GM12873 (cell line): ENCODE measurements at regions not wholly inside any gene's neighbourhood (a gene's known extent, or its start where the extent isn't known, plus 50 kb on each side); places are given as distances from the start of the nearest gene placed in this dataset.

Experiments
- TF ChIP-seq, protein P1 (sequence below): IDR thresholded peaks from 2 replicates; pipeline ENCODE4 v1.5.1; 2012; ENCODE audit warnings: low read depth, mild to moderate bottlenecking, moderate library complexity, low read length, control low read depth; ENCODE audit not compliant: insufficient read depth; ENCODE audit errors: missing control alignments

DNA sequence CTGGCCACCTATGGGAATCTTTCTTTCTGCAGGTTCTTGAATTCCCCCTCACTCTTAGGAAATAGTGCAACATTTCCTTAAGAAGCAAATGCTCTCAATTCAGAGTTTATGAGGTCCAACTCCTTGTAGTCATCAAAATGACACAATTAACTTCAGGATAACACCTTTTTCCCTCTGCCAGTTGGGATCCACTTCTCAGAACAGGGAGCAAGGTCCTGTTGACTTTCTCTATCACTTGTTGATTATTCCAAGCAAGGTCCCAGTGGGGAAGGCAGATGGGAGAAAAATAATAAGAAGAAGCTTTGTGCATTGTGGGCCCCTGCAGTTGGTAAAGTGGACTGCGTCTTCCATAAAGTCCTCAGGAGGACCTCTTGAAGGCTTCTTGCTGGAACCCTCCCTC is 315.6 kb upstream of the NPSR1 start:
- TF ChIP-seq, protein P1, sequence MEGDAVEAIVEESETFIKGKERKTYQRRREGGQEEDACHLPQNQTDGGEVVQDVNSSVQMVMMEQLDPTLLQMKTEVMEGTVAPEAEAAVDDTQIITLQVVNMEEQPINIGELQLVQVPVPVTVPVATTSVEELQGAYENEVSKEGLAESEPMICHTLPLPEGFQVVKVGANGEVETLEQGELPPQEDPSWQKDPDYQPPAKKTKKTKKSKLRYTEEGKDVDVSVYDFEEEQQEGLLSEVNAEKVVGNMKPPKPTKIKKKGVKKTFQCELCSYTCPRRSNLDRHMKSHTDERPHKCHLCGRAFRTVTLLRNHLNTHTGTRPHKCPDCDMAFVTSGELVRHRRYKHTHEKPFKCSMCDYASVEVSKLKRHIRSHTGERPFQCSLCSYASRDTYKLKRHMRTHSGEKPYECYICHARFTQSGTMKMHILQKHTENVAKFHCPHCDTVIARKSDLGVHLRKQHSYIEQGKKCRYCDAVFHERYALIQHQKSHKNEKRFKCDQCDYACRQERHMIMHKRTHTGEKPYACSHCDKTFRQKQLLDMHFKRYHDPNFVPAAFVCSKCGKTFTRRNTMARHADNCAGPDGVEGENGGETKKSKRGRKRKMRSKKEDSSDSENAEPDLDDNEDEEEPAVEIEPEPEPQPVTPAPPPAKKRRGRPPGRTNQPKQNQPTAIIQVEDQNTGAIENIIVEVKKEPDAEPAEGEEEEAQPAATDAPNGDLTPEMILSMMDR, result no peak

DNA sequence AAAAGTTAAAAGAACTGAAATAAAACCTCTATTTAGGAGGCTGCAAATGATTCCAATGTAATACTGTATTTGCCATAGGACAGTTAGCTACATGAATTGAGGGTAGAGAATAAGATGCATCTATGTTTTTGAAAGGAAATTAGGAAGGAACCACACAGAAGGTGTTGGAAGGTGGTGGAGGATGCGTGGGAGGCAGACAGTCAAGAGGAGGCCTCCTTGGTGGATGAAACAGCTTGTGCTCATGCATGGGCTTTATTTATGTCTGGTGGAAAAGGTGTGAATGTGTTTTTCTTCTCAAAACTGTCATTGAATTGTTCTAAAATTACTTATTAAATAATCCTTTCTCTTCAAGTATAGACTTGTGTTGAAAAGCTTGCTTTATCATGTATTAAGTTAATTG is 314.4 kb upstream of the NPSR1 start:
- TF ChIP-seq, protein P1, result no peak

DNA sequence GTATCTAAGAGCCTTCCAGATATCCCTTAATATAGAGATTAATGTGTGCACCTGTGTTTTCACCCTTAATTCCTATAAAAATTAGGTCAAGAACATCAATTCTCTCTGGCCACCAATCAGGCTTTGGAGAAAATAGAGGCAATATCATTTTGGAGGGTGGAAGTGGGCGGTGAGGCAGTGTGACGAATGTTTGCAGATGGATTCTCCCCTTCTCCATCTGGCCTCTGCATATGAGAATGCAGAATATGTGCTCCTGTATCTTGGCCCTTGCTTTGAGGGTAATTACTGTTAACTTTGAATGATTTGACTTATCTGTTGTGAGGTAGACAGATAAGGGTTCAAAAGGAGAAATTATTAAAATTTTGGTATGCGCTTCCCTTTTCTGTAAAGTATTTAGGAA is 304.0 kb upstream of the NPSR1 start:
- TF ChIP-seq, protein P1, result no peak

DNA sequence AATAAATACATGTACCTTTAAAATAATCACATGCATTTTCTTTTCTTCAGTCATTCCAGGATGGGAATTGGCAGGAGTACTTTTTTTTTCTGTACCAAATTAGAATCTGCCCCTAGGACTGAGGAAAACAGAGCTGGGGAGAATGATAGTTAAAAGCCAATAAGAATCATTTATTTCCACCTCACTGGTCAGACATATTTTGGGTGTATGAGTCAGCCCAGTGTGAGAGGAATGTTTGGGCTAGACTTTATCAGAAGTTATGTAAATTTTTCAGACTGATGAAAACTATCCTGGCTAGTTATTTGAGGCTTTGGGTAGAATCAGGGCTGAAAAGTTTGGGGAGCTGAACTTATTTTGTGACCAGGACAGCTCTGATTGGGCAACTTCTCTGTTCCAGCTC is 303.1 kb upstream of the NPSR1 start:
- TF ChIP-seq, protein P1, result no peak

DNA sequence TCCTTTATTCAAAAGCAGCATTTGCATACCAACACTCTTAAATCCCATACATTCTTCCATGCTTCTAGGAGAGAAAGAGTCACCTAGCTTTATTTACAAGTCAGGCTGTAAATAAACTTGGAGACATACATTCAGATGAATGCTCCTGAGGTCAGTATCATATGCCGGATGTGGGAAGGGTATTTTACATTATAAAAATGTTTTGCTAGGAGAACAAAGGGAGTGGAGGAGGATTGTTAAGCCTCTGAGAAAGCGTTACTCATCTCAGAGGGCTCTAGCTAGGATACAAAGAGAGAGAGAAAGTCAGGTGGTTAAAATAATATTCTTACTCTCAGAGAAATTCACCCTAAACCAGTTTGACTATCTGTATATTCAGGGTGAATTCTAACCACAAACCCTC is 300.9 kb upstream of the NPSR1 start:
- TF ChIP-seq, protein P1, result no peak

DNA sequence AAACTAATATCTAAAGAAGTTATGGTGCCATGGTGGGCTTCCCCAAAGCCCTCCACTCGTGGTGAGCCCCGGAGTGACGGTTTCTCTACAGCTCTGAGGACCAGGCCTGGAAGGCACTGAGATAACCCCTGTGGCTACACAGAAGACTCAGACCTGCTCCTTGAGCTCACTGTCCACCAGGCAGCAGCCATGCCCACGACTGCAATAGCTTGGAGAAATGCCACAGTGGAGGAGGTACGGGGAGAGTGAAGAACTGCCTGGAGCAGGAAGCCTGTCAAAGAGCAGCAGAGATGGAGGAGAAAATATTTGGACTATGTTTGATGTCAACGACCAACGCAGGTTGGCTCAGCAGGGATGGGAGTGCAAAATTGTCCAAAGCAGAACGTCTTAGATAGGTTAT is 300.1 kb upstream of the NPSR1 start:
- TF ChIP-seq, protein P1, result no peak

DNA sequence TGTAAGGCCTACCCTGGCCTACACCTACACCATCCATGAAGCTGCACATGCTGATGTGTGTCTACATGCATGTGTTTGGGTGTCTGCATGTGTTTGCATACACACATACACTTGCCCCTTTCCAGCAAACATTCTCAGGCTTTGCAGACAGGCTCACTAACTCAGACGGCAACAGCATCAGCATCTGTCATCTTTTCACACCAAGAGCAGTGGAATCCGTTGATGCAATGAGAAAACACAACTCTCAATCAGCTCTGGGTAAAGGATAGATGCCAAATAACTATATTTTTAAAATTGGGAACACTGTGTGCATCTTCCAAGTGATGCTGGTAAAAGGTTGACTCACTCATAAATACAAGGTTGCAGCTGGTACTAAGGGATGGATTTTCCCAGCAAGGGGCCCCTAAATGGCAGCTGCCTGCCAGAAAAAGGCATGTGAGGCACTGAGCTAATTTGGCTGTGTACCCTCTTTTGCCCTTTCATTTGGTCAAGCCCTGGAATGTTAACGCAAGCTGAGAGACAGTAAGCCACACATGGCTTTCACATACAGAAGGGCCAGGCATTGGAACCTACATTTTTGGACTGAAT is 296.3 kb upstream of the NPSR1 start:
- TF ChIP-seq, protein P1, result no peak
